Glutamatergic neuron (in vitro differentiated cells): ENCODE measurements at regions not wholly inside any gene's neighbourhood (a gene's known extent, or its start where the extent isn't known, plus 50 kb on each side); places are given as distances from the start of the nearest gene placed in this dataset.

ENCODE experiments used
- DNase-seq: peaks from one replicate; pipeline ENCODE4 v3.0.0; 2022
- H3K27ac Mint-ChIP-seq: one replicate; pipeline ENCODE4 v1.8.0; 2020; ENCODE audit warnings: mild to moderate bottlenecking, mixed read lengths, inconsistent platforms; ENCODE audit not compliant: unreplicated experiment
- H3K27me3 Mint-ChIP-seq: one replicate; pipeline ENCODE4 v1.8.0; 2020; ENCODE audit warnings: mild to moderate bottlenecking, moderate library complexity, mixed read lengths, inconsistent platforms; ENCODE audit not compliant: unreplicated experiment
- H3K36me3 Mint-ChIP-seq: one replicate; pipeline ENCODE4 v1.8.0; 2020; ENCODE audit warnings: mild to moderate bottlenecking, mixed read lengths, inconsistent platforms; ENCODE audit not compliant: unreplicated experiment
- H3K4me1 Mint-ChIP-seq: one replicate; pipeline ENCODE4 v1.8.0; 2020; ENCODE audit warnings: mild to moderate bottlenecking, low read depth, mixed read lengths, inconsistent platforms; ENCODE audit not compliant: unreplicated experiment
- H3K4me3 Mint-ChIP-seq: one replicate; pipeline ENCODE4 v1.8.0; 2020; ENCODE audit warnings: mild to moderate bottlenecking, mixed read lengths, inconsistent platforms; ENCODE audit not compliant: unreplicated experiment
- H3K9me3 Mint-ChIP-seq: one replicate; pipeline ENCODE4 v1.8.0; 2020; ENCODE audit warnings: mild to moderate bottlenecking, moderate library complexity, mixed read lengths, inconsistent platforms; ENCODE audit not compliant: unreplicated experiment
- CTCF ChIP-seq: fragments of 200-600 bp; sonication (generic); IDR thresholded peaks from one replicate; pipeline ENCODE4 v1.5.0; 2021; ENCODE audit not compliant: partially characterized antibody, unreplicated experiment

GRCh38 chr6:99187429-99187828, 162.0 kb downstream of the FAXC start:
- Mint-ChIP-seq H3K4me3 (no peak overlapping the region), H3K36me3 (no peaks in the 10 kb centered on the region)

GRCh38 chr6:99186417-99186816, 163.1 kb downstream of the FAXC start:
- no peak for DNase-seq
- Mint-ChIP-seq H3K4me3 (no peak overlapping the region), H3K27me3 (peaks cover 2% of the 10 kb centered on the region), H3K36me3 (peaks cover 2% of the 10 kb centered on the region), H3K9me3 (no peaks in the 10 kb centered on the region), H3K4me1 (no peaks in the 10 kb centered on the region), H3K27ac (no peak overlapping the region)
- no peak for TF ChIP-seq CTCF

More at GRCh38 chr6:99187429-99187828, 162.0 kb downstream of the FAXC start:
- Mint-ChIP-seq H3K4me1 (no peaks in the 10 kb centered on the region), H3K9me3 (no peaks in the 10 kb centered on the region), H3K27ac (no peak overlapping the region), H3K27me3 (peaks cover 2% of the 10 kb centered on the region)
- no peak for TF ChIP-seq CTCF
- no peak for DNase-seq

- H3K27me3 Mint-ChIP-seq, result peaks cover 2% of the 10 kb centered on the region
- no peak overlapping the region for H3K4me3 Mint-ChIP-seq
- H3K4me1 Mint-ChIP-seq, result no peaks in the 10 kb centered on the region
- peaks cover 6% of the 10 kb centered on the region for H3K36me3 Mint-ChIP-seq
- H3K27ac Mint-ChIP-seq, result no peak overlapping the region
- DNase-seq, result no peak
- H3K9me3 Mint-ChIP-seq, result no peaks in the 10 kb centered on the region
- no peak for TF ChIP-seq CTCF
These were observed 163.9 kb downstream of the FAXC start for GRCh38 chr6:99185525-99185924.

GRCh38 chr6:99184696-99185095, 164.8 kb downstream of the FAXC start:
- Mint-ChIP-seq H3K36me3 (peaks cover 6% of the 10 kb centered on the region), H3K27me3 (peaks cover 2% of the 10 kb centered on the region), H3K4me3 (no peak overlapping the region), H3K9me3 (no peaks in the 10 kb centered on the region), H3K27ac (no peak overlapping the region), H3K4me1 (no peaks in the 10 kb centered on the region)
- TF ChIP-seq CTCF, result no peak
- no peak for DNase-seq

GRCh38 chr6:99183066-99183465, 166.4 kb downstream of the FAXC start:
- no peaks in the 10 kb centered on the region for H3K4me1 Mint-ChIP-seq
- no peak overlapping the region for H3K4me3 Mint-ChIP-seq
- no peak for TF ChIP-seq CTCF
- H3K9me3 Mint-ChIP-seq, result no peaks in the 10 kb centered on the region
- H3K27ac Mint-ChIP-seq, result no peak overlapping the region
- H3K27me3 Mint-ChIP-seq, result peaks cover 2% of the 10 kb centered on the region
- DNase-seq, result no peak
- H3K36me3 Mint-ChIP-seq, result peaks cover 6% of the 10 kb centered on the region
